ENCODE measurements at regions not wholly inside any gene's neighbourhood (a gene's known extent, or its start where the extent isn't known, plus 50 kb on each side); places are given as distances from the start of the nearest gene placed in this dataset.

DNA sequence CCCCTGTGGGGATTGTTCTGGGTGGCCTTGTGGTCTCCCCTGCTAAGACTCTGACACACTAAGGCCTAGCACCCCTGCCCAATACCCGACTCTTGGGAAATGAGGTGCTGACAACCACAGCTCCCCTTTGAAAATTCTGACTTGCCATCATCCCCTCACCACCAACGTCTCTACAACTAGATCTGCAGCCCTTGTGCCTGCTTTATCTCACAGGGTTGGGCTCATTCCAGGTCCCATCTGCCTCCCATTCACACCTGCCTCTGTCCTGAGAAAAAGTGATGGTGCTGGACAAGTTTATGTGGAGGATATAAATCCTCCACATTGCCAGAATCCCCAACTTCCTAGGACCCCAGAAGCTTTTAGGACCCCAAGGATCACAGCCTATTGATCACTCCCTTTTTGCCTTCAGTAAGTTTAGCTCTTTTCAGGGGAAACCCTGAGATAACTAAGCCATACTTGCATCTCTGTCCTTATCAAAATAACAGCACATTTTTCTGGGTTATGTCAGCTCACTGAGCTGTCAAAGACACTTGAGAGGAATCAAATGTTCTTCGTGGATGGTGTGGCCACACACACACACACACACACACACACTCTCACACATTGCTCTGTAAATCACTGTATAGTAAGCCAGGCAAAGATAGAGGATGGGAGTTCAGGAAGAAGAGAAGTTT, 136.8 kb upstream of the CES5A start:
- Histone ChIP-seq H3K27ac (no peak overlapping the region), H3K27me3 (replicated peaks in 1 of 7) (peaks cover 0 to 14% (median 0%) of the 10 kb centered on the region in 7 donors), H3K9me3 (no peaks in the 10 kb centered on the region), H3K4me3 (no peak overlapping the region), H3K4me1 (no peaks in the 10 kb centered on the region), H3K36me3 (no peaks in the 10 kb centered on the region)
- intact Hi-C loops (cut with DNase I; ENCODE audit: low total_unique reads), result no loop called here
- DNase-seq, result no peak
- WGBS, 5 donors, result 44 to 62% (median 47%) methylated on average over 3 of the region's 3 CpGs
- TF ChIP-seq, protein P1, sequence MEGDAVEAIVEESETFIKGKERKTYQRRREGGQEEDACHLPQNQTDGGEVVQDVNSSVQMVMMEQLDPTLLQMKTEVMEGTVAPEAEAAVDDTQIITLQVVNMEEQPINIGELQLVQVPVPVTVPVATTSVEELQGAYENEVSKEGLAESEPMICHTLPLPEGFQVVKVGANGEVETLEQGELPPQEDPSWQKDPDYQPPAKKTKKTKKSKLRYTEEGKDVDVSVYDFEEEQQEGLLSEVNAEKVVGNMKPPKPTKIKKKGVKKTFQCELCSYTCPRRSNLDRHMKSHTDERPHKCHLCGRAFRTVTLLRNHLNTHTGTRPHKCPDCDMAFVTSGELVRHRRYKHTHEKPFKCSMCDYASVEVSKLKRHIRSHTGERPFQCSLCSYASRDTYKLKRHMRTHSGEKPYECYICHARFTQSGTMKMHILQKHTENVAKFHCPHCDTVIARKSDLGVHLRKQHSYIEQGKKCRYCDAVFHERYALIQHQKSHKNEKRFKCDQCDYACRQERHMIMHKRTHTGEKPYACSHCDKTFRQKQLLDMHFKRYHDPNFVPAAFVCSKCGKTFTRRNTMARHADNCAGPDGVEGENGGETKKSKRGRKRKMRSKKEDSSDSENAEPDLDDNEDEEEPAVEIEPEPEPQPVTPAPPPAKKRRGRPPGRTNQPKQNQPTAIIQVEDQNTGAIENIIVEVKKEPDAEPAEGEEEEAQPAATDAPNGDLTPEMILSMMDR (IDR thresholded peaks at IDR 0.05 in 8 of 11, conservative IDR thresholded peaks at IDR 0.05 in 3 of 11), result no peak
- TF ChIP-seq POLR2AphosphoS5 (IDR thresholded peaks at IDR 0.05) (no peak), POLR2A (IDR thresholded peaks at IDR 0.05) (no peak)

DNA sequence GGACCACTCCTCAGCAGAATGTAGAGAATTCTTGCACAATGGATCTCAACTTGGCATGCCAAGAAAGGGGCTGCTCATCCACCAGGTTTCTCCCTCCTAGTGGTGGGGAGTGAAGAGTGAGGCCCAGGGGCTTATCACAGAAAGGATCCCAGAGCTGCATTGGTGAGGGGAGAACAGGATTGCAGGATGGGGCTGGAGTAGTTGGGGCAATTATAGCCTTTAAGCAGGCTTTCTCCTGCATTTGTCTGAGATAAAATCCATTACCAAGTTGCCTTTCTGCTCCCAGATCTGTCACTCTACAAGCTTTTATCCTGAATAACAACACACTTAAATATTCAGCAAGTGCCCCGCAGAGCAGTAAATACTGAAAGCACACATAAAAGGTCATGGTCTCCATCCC, 130.8 kb upstream of the CES5A start:
- Histone ChIP-seq H3K36me3 (no peaks in the 10 kb centered on the region), H3K27me3 (replicated peaks in 1 of 7) (peaks cover 0 to 5% (median 0%) of the 10 kb centered on the region in 7 donors), H3K4me1 (no peaks in the 10 kb centered on the region), H3K27ac (no peak overlapping the region), H3K9me3 (no peaks in the 10 kb centered on the region), H3K4me3 (no peak overlapping the region)
- TF ChIP-seq POLR2AphosphoS5 (IDR thresholded peaks at IDR 0.05), result no peak
- TF ChIP-seq POLR2A (IDR thresholded peaks at IDR 0.05), result no peak
- TF ChIP-seq, protein P1 (IDR thresholded peaks at IDR 0.05 in 8 of 11, conservative IDR thresholded peaks at IDR 0.05 in 3 of 11), result no peak
- DNase-seq, result no peak
- intact Hi-C loops (cut with DNase I; ENCODE audit: low total_unique reads), result no loop called here
- 43 to 72% (median 68%) methylated on average over 1 of the region's 1 CpG for WGBS, 5 donors

DNA sequence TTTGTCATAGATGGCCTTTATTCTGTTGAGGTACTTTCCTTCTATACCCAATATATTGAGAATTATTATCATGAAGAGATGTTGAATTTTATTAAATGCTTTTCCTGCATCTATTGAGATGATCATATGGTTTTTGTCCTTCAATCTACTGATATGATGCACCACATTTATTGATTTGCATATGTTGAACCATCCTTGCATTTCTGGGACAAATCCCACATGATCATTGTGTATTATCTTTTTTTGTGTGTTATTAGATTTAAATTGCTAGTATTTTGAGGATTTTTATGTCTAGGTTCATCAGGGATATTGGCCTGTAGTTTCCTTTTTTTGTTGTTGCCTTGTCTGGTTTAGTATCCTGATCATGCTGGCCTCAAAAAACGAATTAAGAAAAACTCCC, 124.5 kb upstream of the CES5A start:
- H3K27ac ChIP-seq, result no peak overlapping the region
- peaks cover 0 to 29% (median 15%) of the 10 kb centered on the region in 8 donors for H3K9me3 ChIP-seq
- no peaks in the 10 kb centered on the region for H3K27me3 ChIP-seq (replicated peaks in 1 of 7)
- no peaks in the 10 kb centered on the region for H3K4me1 ChIP-seq
- intact Hi-C loops (cut with DNase I; ENCODE audit: low total_unique reads), result no loop called here
- no peak overlapping the region for H3K4me3 ChIP-seq
- TF ChIP-seq POLR2AphosphoS5 (IDR thresholded peaks at IDR 0.05) (no peak), POLR2A (IDR thresholded peaks at IDR 0.05) (no peak)
- TF ChIP-seq, protein P1 (IDR thresholded peaks at IDR 0.05 in 8 of 11, conservative IDR thresholded peaks at IDR 0.05 in 3 of 11), result no peak
- 32 to 58% (median 41%) methylated on average over 1 of the region's 1 CpG for WGBS, 5 donors
- DNase-seq, result no peak
- H3K36me3 ChIP-seq, result no peaks in the 10 kb centered on the region

DNA sequence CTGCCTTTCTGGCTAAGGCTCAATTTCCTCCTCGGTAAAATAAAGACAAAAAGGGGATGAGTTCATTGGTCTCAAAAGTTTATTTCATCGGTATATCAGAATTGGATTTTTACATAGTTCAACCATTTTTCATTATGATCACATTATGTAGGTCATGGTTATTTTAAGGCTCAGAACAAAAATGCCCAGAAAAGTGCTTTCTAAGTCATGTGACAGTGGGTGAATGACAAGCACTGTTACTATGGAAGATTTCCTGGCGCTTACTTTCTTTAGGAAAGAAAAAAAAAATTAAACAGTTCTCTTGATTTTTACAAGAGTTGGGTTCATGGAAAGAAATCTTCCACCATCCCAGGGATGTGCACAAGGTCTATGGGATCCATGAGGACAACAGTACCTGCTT, 117.9 kb upstream of the CES5A start:
- Histone ChIP-seq H3K36me3 (no peaks in the 10 kb centered on the region), H3K9me3 (peaks cover 0 to 8% (median 2%) of the 10 kb centered on the region in 8 donors), H3K27ac (no peak overlapping the region), H3K27me3 (replicated peaks in 1 of 7) (peaks cover 0 to 7% (median 0%) of the 10 kb centered on the region in 7 donors), H3K4me3 (no peak overlapping the region), H3K4me1 (no peaks in the 10 kb centered on the region)
- DNase-seq, result no peak
- intact Hi-C loops (cut with DNase I; ENCODE audit: low total_unique reads), result no loop called here
- 85 to 95% (median 89%) methylated on average over 3 of the region's 3 CpGs for WGBS, 5 donors
- TF ChIP-seq POLR2AphosphoS5 (IDR thresholded peaks at IDR 0.05), result no peak
- TF ChIP-seq, protein P1 (IDR thresholded peaks at IDR 0.05 in 8 of 11, conservative IDR thresholded peaks at IDR 0.05 in 3 of 11), result no peak
- TF ChIP-seq POLR2A (IDR thresholded peaks at IDR 0.05), result no peak

Data from spleen (tissue), 11 donors.